ENCODE measurements at regions not wholly inside any gene's neighbourhood (a gene's known extent, or its start where the extent isn't known, plus 50 kb on each side); places are given as distances from the start of the nearest gene placed in this dataset.

GRCh38 chr2:234826681-234827080 is 125.1 kb upstream of the SH3BP4 start:
- TF ChIP-seq SUZ12 (IDR thresholded peaks at IDR 0.05; ENCODE audit: extremely low read depth, insufficient read depth, insufficient read length) (no peak), YY1 (IDR thresholded peaks at IDR 0.05; ENCODE audit: insufficient read depth, insufficient read length) (no peak)

Data from NT2/D1 (cell line).